Dermis microvascular lymphatic vessel endothelial cell (primary cell): ENCODE measurements at regions not wholly inside any gene's neighbourhood (a gene's known extent, or its start where the extent isn't known, plus 50 kb on each side); places are given as distances from the start of the nearest gene placed in this dataset.

Source experiments
- DNase-seq, 2 donors: peaks; one replicate each; pipeline versions ENCODE4 v3.0.0 to v3.0.0-alpha.2; 2010; ENCODE audit warnings: low read depth in 2 of 2

GRCh38 chr14:84807673-84808072 is 722.3 kb upstream of the FLRT2 start:
- DNase-seq: no peak

GRCh38 chr14:84809158-84809557 is 720.8 kb upstream of the FLRT2 start:
- no peak for DNase-seq

- no peak for DNase-seq
Measured at GRCh38 chr14:84814391-84814790, 715.6 kb upstream of the FLRT2 start.

GRCh38 chr14:84819528-84819927 is 710.4 kb upstream of the FLRT2 start:
- DNase-seq: no peak

GRCh38 chr14:84825481-84826251 is 704.3 kb upstream of the FLRT2 start:
- peak in 1 of 2 donors; percentile 22 for DNase-seq

GRCh38 chr14:84826294-84826693 is 703.6 kb upstream of the FLRT2 start:
- DNase-seq: peak in 1 of 2 donors; percentile 53

GRCh38 chr14:84850595-84850994 is 679.3 kb upstream of the FLRT2 start:
- no peak for DNase-seq

- no peak for DNase-seq
Measured at GRCh38 chr14:84856751-84857534, 673.0 kb upstream of the FLRT2 start.

- DNase-seq: no peak
Measured at GRCh38 chr14:84857571-84857970, 672.4 kb upstream of the FLRT2 start.

- DNase-seq: no peak
Measured at GRCh38 chr14:84859116-84859515, 670.8 kb upstream of the FLRT2 start.

GRCh38 chr14:84864548-84865271 is 665.2 kb upstream of the FLRT2 start:
- DNase-seq: no peak

- DNase-seq: no peak
Measured at GRCh38 chr14:84871734-84872133, 658.2 kb upstream of the FLRT2 start.

- no peak for DNase-seq
Measured at GRCh38 chr14:84874436-84874835, 655.5 kb upstream of the FLRT2 start.

GRCh38 chr14:84877061-84877460 is 652.9 kb upstream of the FLRT2 start:
- DNase-seq: no peak

GRCh38 chr14:84882830-84883229 is 647.1 kb upstream of the FLRT2 start:
- no peak for DNase-seq

GRCh38 chr14:84885061-84885460 is 644.9 kb upstream of the FLRT2 start:
- DNase-seq: no peak

- DNase-seq: no peak
Measured at GRCh38 chr14:84891404-84891803, 638.5 kb upstream of the FLRT2 start.

- DNase-seq: no peak
Measured at GRCh38 chr14:84894254-84894653, 635.7 kb upstream of the FLRT2 start.

- DNase-seq: no peak
Measured at GRCh38 chr14:84922370-84922769, 607.6 kb upstream of the FLRT2 start.

GRCh38 chr14:84926656-84927055 is 603.3 kb upstream of the FLRT2 start:
- DNase-seq: no peak

- DNase-seq: no peak
Measured at GRCh38 chr14:84927096-84927827, 602.7 kb upstream of the FLRT2 start.

- DNase-seq: no peak
Measured at GRCh38 chr14:84929086-84929485, 600.9 kb upstream of the FLRT2 start.
